Osteoblast (primary cell): ENCODE measurements at regions not wholly inside any gene's neighbourhood (a gene's known extent, or its start where the extent isn't known, plus 50 kb on each side); places are given as distances from the start of the nearest gene placed in this dataset.

Source experiments
- DNase-seq: peaks from one replicate; pipeline ENCODE4 v3.0.0; 2011; ENCODE audit warnings: low spot score, mixed read lengths; ENCODE audit not compliant: insufficient read length; ENCODE audit errors: missing footprints
- H2AFZ ChIP-seq: 2 replicates; pipeline ENCODE4 v1.6.0; 2011; ENCODE audit warnings: mild to moderate bottlenecking, low read length
- H3K27ac ChIP-seq: 2 replicates; pipeline ENCODE4 v1.5.1; 2011; ENCODE audit warnings: mild to moderate bottlenecking, low read depth, low read length, moderate library complexity
- H3K27me3 ChIP-seq: 2 replicates; pipeline ENCODE4 v1.6.0; 2012; ENCODE audit warnings: mild to moderate bottlenecking, control low read depth, inconsistent platforms, low read length, moderate library complexity; ENCODE audit not compliant: insufficient read depth
- H3K36me3 ChIP-seq: 2 replicates; pipeline ENCODE4 v1.5.1; 2011; ENCODE audit warnings: mild to moderate bottlenecking, low read length, control low read depth, moderate library complexity; ENCODE audit not compliant: insufficient read depth
- H3K4me1 ChIP-seq: 2 replicates; pipeline ENCODE4 v1.5.1; 2011; ENCODE audit warnings: mild to moderate bottlenecking, low read length, control low read depth, moderate library complexity; ENCODE audit not compliant: insufficient read depth
- H3K4me2 ChIP-seq: 2 replicates; pipeline ENCODE4 v1.6.0; 2011; ENCODE audit warnings: mild to moderate bottlenecking, low read length; ENCODE audit not compliant: insufficient read depth
- H3K4me3 ChIP-seq: fragments of 200-600 bp; sonication (generic); 3 replicates; pipeline ENCODE4 v1.5.1; 2012; ENCODE audit warnings: mild to moderate bottlenecking, low read length, inconsistent platforms; ENCODE audit not compliant: insufficient read depth
- H3K79me2 ChIP-seq: 2 replicates; pipeline ENCODE4 v1.6.0; 2012; ENCODE audit warnings: mild to moderate bottlenecking, low read length, control low read depth, inconsistent platforms; ENCODE audit not compliant: insufficient read depth
- H3K9me3 ChIP-seq: 2 replicates; pipeline ENCODE4 v1.5.1; 2011; ENCODE audit warnings: low read depth, low read length, control low read depth
- H4K20me1 ChIP-seq: 2 replicates; pipeline ENCODE4 v1.6.0; 2012; ENCODE audit warnings: mild to moderate bottlenecking, low read length, control low read depth; ENCODE audit not compliant: insufficient read depth
- TF ChIP-seq, protein P1 (sequence below): IDR thresholded peaks from 2 replicates; pipeline ENCODE4 v1.5.1; 2011; ENCODE audit warnings: mild to moderate bottlenecking, low read depth, low read length, moderate library complexity; ENCODE audit errors: extremely low read depth

DNA sequence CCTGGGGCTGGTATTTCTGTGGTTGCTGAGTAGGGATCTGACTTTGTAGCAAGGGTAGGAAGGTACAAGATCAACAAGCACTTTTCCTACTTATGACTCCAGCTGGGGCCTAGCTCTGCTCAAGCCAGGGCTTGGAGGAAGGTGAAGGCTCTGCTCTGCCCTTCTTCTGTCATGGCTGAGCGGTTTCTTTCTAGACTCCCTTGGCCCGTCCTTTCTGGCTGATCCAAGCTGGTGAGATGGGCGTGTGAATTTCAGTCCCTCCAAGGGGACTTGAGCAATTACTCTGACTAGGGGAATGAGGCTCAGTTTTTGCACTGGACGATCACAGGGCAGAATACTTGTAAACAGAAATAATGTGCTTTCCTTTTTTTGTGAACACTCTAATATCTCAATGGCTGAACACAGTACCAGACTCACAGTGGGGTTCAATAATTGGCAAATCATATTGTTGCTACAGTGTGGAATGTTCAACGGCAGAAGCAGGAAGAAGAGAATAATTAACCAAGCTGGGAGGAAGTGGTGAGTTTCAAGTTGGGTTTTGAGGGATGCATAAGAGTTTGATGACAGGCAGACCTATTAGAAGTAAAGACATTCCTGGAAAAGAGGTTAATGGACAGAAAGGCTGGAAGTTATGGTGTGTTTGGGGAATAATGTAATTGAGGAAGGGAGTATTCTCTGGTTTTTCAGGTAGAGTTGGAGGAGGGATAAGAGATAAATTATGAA is 507.6 kb downstream of the MIAT start:
- Histone ChIP-seq H3K27me3 (peaks cover 20% of the 10 kb centered on the region), H3K9me3 (no peaks in the 10 kb centered on the region), H4K20me1 (no peaks in the 10 kb centered on the region)

DNA sequence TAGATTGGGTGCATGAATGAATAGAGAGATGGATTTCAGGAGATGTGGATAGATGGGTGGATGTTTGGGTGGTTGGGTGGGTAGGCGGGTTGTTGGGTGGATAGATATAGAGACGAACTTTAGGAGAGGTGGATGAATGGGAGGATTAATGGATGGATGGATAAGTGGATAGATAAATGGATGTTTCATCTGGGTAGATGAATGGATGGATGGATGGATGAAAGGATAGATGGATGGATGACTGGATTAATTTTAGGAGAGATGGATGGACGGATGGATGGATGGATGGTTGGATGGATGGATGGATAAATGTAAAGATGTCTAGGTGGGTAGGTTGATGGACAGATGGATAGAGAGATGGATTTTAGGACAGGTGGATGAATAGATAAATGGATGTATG is 511.3 kb downstream of the MIAT start:
- Histone ChIP-seq H3K36me3 (no peaks in the 10 kb centered on the region), H3K27me3 (peaks cover 4% of the 10 kb centered on the region), H3K27ac (no peak overlapping the region), H3K4me1 (peaks cover 14% of the 10 kb centered on the region), H3K4me3 (no peak overlapping the region), H3K9me3 (no peaks in the 10 kb centered on the region), H4K20me1 (no peaks in the 10 kb centered on the region), H3K79me2 (no peaks in the 10 kb centered on the region), H2AFZ (no peak overlapping the region), H3K4me2 (no peak overlapping the region)
- DNase-seq = no peak
- TF ChIP-seq, protein P1, sequence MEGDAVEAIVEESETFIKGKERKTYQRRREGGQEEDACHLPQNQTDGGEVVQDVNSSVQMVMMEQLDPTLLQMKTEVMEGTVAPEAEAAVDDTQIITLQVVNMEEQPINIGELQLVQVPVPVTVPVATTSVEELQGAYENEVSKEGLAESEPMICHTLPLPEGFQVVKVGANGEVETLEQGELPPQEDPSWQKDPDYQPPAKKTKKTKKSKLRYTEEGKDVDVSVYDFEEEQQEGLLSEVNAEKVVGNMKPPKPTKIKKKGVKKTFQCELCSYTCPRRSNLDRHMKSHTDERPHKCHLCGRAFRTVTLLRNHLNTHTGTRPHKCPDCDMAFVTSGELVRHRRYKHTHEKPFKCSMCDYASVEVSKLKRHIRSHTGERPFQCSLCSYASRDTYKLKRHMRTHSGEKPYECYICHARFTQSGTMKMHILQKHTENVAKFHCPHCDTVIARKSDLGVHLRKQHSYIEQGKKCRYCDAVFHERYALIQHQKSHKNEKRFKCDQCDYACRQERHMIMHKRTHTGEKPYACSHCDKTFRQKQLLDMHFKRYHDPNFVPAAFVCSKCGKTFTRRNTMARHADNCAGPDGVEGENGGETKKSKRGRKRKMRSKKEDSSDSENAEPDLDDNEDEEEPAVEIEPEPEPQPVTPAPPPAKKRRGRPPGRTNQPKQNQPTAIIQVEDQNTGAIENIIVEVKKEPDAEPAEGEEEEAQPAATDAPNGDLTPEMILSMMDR = no peak

More for the DNA sequence above, 507.6 kb downstream of the MIAT start:
- H3K79me2 ChIP-seq = no peaks in the 10 kb centered on the region
- no peak overlapping the region for H2AFZ ChIP-seq
- no peak for DNase-seq
- H3K4me2 ChIP-seq = no peak overlapping the region
- TF ChIP-seq, protein P1 = no peak
- H3K27ac ChIP-seq = no peak overlapping the region
- H3K4me1 ChIP-seq = peaks cover 2% of the 10 kb centered on the region
- no peaks in the 10 kb centered on the region for H3K36me3 ChIP-seq
- H3K4me3 ChIP-seq = no peak overlapping the region

DNA sequence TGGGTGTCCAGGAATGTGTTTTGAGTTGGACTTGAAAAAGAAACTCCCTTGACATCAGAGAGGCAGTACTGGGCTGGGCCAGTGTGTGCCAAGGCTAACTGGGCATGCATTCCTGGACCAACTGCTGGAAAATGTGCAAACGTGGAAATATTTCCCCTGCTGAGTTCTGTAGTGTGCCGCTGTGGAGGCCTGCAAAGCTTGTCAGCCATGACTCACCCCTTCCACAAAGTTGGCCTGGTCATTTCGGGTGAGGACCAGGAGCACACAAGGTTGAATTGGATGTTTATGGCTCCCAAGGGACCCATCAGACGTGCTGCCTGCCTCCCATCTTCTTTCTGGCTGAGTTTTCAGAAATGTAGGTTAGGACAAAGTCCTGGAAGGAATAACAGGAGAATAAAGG is 513.1 kb downstream of the MIAT start:
- DNase-seq = peak; percentile 90
- no peaks in the 10 kb centered on the region for H3K36me3 ChIP-seq
- H3K79me2 ChIP-seq = no peaks in the 10 kb centered on the region
- H3K4me3 ChIP-seq = peak overlapping the region; percentile 21
- H4K20me1 ChIP-seq = no peaks in the 10 kb centered on the region
- TF ChIP-seq, protein P1 = no peak
- H3K4me1 ChIP-seq = peaks cover 14% of the 10 kb centered on the region
- peaks cover 18% of the 10 kb centered on the region for H3K27me3 ChIP-seq
- H3K9me3 ChIP-seq = no peaks in the 10 kb centered on the region
- H3K4me2 ChIP-seq = peak overlapping the region; percentile 57
- no peak overlapping the region for H2AFZ ChIP-seq
- peak overlapping the region; percentile 75 for H3K27ac ChIP-seq

DNA sequence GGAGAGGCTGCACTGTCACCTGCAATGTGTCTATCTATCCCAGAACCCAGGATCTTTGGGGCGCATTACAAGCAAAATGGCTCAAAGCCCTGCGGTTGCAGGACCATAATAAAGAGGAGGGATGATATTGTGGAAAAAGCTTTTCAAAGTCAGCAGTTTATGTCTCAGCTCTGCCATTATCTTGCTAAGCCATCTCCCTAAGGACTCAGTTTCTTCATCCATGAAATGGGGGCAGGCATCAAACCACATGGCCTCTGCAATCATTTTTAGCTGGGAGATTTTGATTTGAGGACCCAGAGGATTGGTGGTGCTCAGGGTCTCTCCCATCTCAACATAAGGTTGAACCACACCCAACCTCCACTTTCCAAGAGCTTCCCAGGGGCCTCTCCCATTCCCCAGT is 513.8 kb downstream of the MIAT start:
- Histone ChIP-seq H3K79me2 (no peaks in the 10 kb centered on the region), H3K27ac (no peak overlapping the region), H3K4me3 (no peak overlapping the region), H3K4me1 (peaks cover 14% of the 10 kb centered on the region), H3K36me3 (no peaks in the 10 kb centered on the region), H3K4me2 (no peak overlapping the region), H3K9me3 (no peaks in the 10 kb centered on the region), H3K27me3 (peaks cover 24% of the 10 kb centered on the region), H4K20me1 (no peaks in the 10 kb centered on the region), H2AFZ (no peak overlapping the region)
- TF ChIP-seq, protein P1 = no peak
- DNase-seq = no peak
